GM12872 (cell line): ENCODE measurements at regions not wholly inside any gene's neighbourhood (a gene's known extent, or its start where the extent isn't known, plus 50 kb on each side); places are given as distances from the start of the nearest gene placed in this dataset.

Experiments
- CTCF ChIP-seq: IDR thresholded peaks from 3 replicates; pipeline ENCODE4 v1.5.1; 2011; ENCODE audit warnings: low read depth, mild to moderate bottlenecking, low read length, moderate library complexity; ENCODE audit not compliant: insufficient read depth

DNA sequence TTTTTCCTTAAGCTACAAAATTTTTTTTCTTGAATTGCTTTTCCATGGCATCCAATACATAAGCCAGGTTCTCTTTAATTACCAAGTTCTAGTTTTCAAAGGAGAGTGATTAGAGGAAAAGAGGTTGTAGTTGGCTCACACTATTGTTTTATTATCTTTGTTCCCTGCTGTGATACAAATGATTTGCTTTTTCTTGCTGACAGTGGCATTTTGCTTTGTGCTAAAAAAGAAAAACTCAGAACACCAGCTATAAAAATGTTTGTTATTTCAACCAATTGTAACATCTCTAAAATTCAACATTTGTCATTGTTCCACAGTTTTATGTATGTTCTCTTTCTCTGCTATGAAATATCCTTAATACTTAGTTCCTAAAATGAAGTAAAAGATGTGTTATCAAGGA is 1817.2 kb downstream of the STIM2 start:
- TF ChIP-seq CTCF = no peak

DNA sequence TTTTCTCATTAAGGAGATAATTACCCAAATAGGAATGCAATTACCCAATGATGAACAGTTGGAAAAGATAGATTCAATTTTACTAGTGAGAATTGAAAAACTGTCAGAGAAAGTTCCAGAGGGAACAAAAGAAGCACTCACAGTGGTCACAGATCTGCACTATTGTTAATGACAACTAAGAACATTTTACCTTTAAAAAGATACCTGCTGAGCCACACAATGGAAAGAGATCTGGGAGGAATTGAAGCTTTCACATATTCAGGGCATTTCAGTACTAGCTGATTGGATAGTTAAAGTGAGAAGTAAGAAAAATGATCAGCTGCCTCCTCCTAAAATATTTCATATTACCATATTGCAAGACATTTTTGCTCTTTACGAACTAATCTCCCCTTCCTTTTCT is 1822.2 kb downstream of the STIM2 start:
- TF ChIP-seq CTCF = no peak

DNA sequence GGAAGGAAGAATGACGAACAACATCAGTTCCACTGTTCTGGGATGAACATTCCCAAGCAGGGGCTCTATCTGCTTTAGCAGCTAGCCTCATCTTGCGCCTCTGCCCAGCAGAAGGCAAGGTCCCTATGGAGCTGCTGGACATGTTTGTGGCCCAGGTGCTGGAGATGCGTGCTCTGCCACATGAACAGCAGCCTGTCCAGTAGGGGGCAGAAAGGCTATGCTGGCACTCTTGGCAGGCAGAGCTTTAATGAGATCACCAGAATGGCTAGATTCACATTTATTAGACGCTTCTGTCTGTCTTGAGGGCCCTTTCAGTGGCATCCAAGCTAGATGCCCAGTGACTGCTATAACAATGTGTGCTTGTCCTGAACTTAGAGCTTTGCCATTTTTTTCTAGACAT is 1826.0 kb downstream of the STIM2 start:
- TF ChIP-seq CTCF = peak; percentile 64

- no peak for TF ChIP-seq CTCF
Measured at GRCh38 chr4:28690890-28691289, 1830.2 kb downstream of the STIM2 start.

- no peak for TF ChIP-seq CTCF
Measured at GRCh38 chr4:28702571-28702970, 1841.9 kb downstream of the STIM2 start.

GRCh38 chr4:28709891-28710290 is 1849.2 kb downstream of the STIM2 start:
- no peak for TF ChIP-seq CTCF

- no peak for TF ChIP-seq CTCF
Measured at GRCh38 chr4:28723371-28723770, 1862.7 kb downstream of the STIM2 start.

- no peak for TF ChIP-seq CTCF
Measured at GRCh38 chr4:28724239-28724638, 1863.6 kb downstream of the STIM2 start.
